Endothelial cell of umbilical vein (primary cell): ENCODE measurements at regions not wholly inside any gene's neighbourhood (a gene's known extent, or its start where the extent isn't known, plus 50 kb on each side); places are given as distances from the start of the nearest gene placed in this dataset. TPM values are rescaled to one million over a fixed set of nuclear protein-coding genes. Genes with fewer than 3 reads are reported as not detected.

Experiments used
- small RNA-seq: library from RNA; depleted of rRNA; stranded (forward); fragments of <200 nt; gene quantifications from one replicate; pipeline ENCODE3, GENCODE V24; 2012; ENCODE audit warnings: low replicate concordance, low read depth; ENCODE audit not compliant: insufficient read depth, insufficient read length

Small RNAs in the stretch of these regions (small RNA-seq; reads per million reads assigned to genes)
- gene AL627313.1 (not detected), gene RF01210 (not detected)
